GM19023 (cell line): ENCODE measurements at regions not wholly inside any gene's neighbourhood (a gene's known extent, or its start where the extent isn't known, plus 50 kb on each side); places are given as distances from the start of the nearest gene placed in this dataset.
"Not testable (repeated sequence)": the region's sequence is repeated elsewhere in the genome, so short reads cannot be mapped to it uniquely, and the experiment has no call there.

Experiments
- ATAC-seq: cut with Tn5 transposase; IDR thresholded peaks from one replicate; pipeline ENCODE4 v1.9.1; 2021; ENCODE audit warnings: mild to moderate bottlenecking, moderate library complexity; ENCODE audit not compliant: unreplicated experiment

GRCh38 chr17:33987162-33987561 is 267.9 kb upstream of the CCL2 start:
- no peak for ATAC-seq

DNA sequence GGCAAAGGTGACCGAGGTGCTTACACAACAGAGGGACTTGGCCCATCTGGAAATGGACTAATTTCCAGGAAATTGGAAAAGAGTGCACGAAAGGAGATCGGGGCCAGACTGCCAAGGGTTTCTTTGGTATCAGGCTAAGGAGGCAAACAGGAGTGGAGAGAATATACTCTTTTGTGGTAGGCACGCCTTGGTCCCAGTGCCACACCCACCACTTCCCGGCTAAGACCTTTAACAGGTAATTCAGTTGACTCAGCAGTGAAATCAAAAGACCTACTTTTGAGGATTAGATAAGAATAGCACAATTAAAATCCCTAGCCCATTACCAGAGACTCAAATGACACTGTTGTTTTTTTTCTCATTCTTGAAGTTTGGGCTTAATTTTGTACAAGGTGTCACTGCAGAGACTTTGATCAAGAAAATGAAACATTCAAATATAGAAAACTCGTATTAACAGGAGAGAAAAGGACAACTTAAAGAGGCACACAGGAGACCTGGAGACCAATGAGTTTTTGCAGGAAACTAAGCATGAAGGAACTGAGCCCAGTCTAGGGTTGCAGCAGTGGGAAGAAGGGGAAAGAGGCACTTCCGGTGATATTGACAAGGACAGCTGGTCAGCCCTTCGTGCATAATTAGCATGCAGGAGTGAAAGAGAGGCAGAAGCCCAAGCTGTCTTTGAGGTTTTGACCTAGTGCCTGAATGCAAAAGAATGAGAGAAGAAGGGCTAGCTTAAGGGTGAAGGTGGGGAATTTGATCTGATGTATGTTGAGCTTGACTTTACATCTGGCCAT is 265.5 kb upstream of the CCL2 start:
- ATAC-seq, result no peak

GRCh38 chr17:33990943-33991706 is 264.0 kb upstream of the CCL2 start:
- no peak for ATAC-seq

DNA sequence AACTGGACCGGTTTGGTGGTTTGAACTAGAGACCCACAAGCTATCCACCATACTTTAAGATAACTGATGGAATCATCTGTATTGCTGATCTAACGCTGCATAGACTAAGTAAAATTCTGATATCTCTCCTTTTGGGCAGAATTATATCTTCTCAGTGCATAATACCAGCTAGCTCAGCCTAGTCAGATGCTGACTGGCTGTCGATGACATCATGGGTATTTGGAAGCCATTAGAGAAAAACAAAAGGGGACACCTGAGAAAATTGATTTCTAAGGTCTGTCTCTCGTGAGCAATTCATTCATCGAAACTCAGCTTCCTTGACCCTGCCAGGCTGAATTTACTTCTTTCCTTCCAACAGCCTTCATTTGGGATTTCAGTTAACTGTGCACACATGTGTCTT is 263.0 kb upstream of the CCL2 start:
- ATAC-seq, result no peak

DNA sequence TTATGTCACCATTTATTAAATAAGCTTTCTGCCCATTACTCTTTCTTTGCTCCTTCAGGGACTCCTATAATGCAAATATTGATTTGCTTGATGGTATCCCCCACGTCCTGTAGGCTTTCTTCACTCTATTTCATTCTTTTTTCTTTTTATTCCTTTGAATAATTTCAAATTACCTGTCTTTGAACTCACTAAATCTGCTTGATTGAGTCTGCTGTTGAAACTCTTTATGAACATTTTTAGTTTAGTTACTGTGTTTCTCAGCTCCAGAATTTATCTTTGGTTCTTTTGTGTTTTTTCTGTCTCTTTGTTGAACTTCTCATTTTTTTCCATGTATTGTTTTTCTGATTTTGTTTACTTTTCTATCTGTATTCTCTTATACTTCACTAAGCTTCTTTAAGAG is 254.4 kb upstream of the CCL2 start:
- no peak for ATAC-seq

- ATAC-seq, result no peak
Observed at GRCh38 chr17:34001246-34001645, 253.8 kb upstream of the CCL2 start.

DNA sequence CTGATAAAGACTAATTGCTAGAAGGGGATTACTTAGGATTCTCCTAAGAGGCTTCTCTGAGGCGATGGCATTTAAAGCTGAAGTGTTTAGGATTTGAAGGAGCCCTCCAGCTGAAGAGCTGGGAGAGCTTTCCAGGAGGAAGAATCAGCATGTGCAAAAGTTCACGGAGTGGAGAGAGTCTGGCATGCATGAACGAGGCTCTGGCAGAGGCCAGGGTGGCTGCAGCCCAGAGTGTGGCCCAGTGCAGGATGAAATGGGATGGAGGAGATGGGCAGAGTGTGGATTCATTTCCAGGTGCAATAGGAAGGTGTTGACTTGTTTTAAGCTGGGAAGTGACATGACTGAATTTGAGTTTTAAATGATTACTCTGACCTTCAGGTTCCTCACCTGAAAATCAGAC is 249.0 kb upstream of the CCL2 start:
- no peak for ATAC-seq

DNA sequence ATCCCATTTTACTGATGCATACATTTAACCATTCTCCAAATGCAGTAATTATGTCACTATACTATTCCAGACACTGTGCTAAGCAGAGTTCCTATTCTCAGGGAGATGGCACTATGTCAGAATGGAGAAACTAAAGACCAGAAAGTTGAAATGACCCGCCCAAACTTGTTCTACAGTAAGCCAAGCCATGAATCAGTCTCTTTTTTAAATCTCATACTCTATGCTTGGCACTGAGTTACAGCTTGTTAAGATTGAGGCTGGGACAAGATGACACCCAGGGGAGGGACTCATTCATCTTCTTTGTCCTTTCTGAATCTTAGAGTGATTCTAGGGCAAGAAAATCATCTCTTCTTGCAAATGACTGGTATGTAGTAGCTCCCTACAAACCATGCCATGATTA is 247.0 kb upstream of the CCL2 start:
- no peak for ATAC-seq

- no peak for ATAC-seq
Observed at GRCh38 chr17:34009912-34010311, 245.2 kb upstream of the CCL2 start.

DNA sequence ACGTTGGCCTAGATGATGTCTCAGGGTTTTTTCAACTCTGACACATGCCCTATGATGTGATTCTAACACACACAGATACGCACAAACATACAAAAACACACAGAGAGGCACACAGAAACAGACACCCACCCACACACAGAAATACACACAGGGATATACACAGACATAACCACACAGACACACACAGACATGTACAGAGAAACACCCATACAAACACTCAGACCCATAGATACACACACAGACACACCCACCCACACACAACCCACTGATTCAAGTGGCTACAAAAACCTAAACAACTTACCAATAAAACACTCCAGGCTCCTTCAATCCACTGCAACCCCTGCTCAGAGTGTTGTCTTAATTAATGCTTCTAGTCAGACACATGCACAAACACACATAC is 244.6 kb upstream of the CCL2 start:
- ATAC-seq, result no peak

- no peak for ATAC-seq
Observed at GRCh38 chr17:34011599-34011998, 243.5 kb upstream of the CCL2 start.

DNA sequence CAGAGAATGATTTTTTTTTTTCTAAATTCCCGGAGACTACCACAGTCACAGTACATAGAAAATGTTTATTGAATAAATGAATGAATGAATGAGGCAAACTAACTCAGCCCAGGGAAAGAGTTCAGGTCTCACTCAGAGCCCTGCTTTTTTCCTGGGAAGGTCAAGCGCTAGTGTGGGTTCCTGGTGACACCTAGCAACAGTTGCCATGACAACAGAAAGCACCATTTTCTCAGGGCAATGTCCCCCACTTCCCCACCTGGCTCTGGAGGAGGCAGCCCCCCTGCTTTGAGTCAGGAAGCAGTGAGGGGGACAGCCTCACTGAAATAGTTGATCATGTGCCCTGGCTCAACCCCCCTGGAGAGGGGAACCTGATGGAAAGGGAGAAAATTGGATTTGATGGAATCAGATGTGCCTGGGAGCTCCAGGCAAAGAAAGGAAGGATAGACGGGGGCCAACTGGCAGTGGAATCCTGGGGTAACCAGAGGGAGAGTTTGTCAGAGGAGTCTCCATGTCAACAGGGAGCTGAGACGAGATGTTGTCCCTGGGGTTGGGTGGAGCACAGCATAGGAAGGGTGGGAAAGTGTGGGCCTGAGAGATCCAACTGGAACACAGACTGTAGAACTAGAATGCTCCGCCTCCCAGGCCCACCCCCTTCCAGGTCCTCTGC is 242.2 kb upstream of the CCL2 start:
- no peak for ATAC-seq

DNA sequence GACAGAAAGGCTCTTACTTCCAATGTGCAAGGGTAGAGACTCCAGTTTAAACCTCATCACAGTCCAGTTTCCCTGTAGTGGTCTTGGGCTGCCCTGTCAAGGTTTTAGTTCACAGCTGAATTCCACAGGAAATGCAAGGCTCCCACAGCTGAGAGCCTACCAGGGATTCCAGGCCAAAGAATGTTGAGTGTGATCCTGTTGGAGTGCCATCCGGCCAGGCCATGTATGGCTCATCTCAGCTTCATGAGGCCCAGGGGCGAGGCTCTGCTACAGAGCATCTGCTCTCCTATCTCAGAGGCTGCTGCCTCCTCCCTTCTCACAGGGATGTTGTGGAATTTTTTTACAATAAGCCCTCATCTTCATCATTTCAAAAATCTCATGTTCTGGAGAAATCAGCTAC is 239.8 kb upstream of the CCL2 start:
- ATAC-seq, result no peak

DNA sequence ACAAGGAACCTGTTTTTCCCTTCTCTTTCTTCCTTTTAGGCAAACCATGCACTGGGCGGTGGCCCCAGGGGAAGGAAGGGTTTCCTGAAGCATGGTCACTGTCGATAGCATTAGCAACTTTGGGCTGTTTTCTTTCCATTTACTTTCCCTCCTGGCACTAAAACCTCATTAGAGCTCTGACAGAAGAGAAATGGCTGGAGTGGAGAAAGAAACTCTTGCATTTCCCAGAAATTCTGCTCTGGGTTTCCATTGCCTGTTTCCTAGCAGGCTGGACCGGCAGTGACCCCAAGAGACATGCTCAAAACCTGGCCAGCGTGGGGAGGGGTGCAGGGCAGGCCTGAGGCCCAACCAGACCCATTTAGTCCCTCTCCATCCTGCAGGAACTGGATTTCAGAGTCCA is 230.7 kb upstream of the CCL2 start:
- ATAC-seq, result no peak

GRCh38 chr17:34024806-34025551 is 230.1 kb upstream of the CCL2 start:
- no peak for ATAC-seq

- ATAC-seq, result not testable (repeated sequence)
Observed at GRCh38 chr17:34030601-34031000, 224.5 kb upstream of the CCL2 start.

- not testable (repeated sequence) for ATAC-seq
Observed at GRCh38 chr17:34032305-34032704, 222.8 kb upstream of the CCL2 start.

DNA sequence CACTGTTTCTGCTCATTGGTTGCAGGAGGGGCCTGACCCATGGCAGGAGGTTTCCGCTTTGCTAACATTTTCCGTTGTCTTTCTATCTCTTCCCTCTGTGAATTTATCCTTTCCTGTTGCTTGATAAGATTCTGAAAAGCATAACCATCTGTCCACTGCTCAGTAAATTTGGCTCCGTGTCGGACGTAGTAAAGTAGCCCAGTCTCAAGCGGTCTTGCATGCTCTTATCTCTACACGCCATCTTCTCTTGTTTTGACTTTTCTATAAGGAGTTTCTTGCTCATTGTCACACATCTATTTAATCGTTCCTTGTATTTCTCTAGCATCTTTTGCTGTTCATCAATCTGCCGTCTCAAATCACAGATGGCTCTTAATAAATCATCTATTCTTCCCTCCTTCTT is 216.3 kb upstream of the CCL2 start:
- ATAC-seq, result not testable (repeated sequence)

- ATAC-seq, result not testable (repeated sequence)
Observed at GRCh38 chr17:34039213-34039612, 215.9 kb upstream of the CCL2 start.

- ATAC-seq, result not testable (repeated sequence)
Observed at GRCh38 chr17:34039759-34040555, 215.1 kb upstream of the CCL2 start.
